Esophagus (tissue), 2 donors: ENCODE measurements at regions not wholly inside any gene's neighbourhood (a gene's known extent, or its start where the extent isn't known, plus 50 kb on each side); places are given as distances from the start of the nearest gene placed in this dataset.
"Not testable (repeated sequence)": the region's sequence is repeated elsewhere in the genome, so short reads cannot be mapped to it uniquely, and the experiment has no call there.

Experiments used
- H3K27ac ChIP-seq, 2 donors: one replicate each; pipeline ENCODE4 v1.5.1; 2013; ENCODE audit warnings: low read depth in 2 of 2, mild to moderate bottlenecking in 2 of 2, inconsistent platforms in 1 of 2, low read length in 1 of 2, moderate library complexity in 1 of 2
- H3K27me3 ChIP-seq, 2 donors: one replicate each; pipeline ENCODE4 v1.6.1; 2013; ENCODE audit warnings: low read length in 2 of 2, control low read depth in 1 of 2, mild to moderate bottlenecking in 1 of 2; ENCODE audit not compliant: insufficient read depth in 2 of 2, control insufficient read depth in 1 of 2
- H3K36me3 ChIP-seq, 2 donors: one replicate each; pipeline ENCODE4 v1.6.1; 2013; ENCODE audit warnings: low read length in 1 of 2; ENCODE audit not compliant: control insufficient read depth in 2 of 2, insufficient read depth in 2 of 2
- H3K4me1 ChIP-seq, 2 donors: one replicate each; pipeline ENCODE4 v1.6.1; 2013; ENCODE audit warnings: low read length in 1 of 2; ENCODE audit not compliant: control insufficient read depth in 2 of 2, insufficient read depth in 2 of 2
- H3K4me3 ChIP-seq, 2 donors: one replicate each; pipeline ENCODE4 v1.5.1; 2013; ENCODE audit warnings: low read length in 2 of 2, mild to moderate bottlenecking in 2 of 2, low read depth in 1 of 2, moderate library complexity in 1 of 2
- H3K9me3 ChIP-seq, 2 donors: one replicate each; pipeline ENCODE4 v1.6.1; 2013; ENCODE audit warnings: mild to moderate bottlenecking in 2 of 2, low read depth in 1 of 2, low read length in 1 of 2, moderate library complexity in 1 of 2; ENCODE audit not compliant: control insufficient read depth in 2 of 2, insufficient read depth in 1 of 2
- WGBS, 2 donors: extraction: QIAGEN DNeasy Blood & Tissue Kit; methylation state at CpG; one replicate each; pipeline ENCODE4 v1.1.7; 2013; 5-methylcytosine and 5-hydroxymethylcytosine counted together
- donor health status: healthy with polysubstance abuse.
- donor health status: Bipolar disorder and iron deficiency.

DNA sequence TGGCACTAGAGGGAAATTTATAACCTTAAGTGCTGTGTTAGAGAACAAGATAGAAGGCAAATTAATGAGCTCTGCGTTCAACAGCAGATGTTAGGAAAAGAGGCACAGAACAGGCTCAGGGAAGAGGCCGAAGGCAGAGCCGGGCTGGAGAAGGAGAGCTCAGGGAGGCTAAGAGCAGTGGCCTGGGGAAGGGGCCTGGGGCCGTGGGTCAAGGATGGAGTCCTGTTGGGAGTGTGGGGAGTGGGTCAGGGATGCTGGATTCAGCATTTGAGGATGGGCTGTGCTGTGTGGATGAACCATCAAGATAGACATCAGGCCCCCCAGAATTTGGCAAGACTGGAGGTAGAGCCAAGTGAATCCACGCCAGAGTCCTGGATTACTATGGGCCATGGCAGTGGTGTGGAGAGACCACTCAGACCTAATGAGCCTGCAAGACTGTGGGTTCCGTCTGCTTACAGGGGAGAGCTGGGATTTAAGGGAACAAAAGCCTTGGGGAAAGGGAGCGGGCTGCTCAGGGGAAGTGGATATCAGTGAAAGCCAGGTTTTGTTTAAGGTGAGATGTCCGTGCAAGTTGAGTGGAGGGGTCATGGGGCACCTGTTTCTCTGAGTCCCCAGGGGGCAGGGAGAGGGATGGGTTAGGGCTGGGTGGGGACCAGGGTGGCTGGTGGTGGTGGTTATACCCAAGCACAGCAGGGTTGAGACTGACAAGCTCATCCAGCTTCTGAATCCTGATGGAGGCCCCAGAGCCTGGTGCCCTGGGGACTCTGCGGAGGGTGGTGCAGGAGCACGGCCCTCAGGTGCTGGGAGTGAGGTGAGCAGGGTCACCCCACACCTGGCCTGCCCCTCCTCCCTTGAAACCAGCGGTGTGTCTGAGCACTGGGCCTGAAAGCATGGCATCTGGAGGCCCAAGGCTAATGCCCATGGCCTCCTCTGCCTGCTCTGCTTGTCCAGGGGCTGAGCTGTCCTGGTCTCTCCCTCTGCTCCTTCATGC, 101.7 kb downstream of the BMS1 start:
- H3K27ac ChIP-seq = no peak overlapping the region
- no peaks in the 10 kb centered on the region for H3K36me3 ChIP-seq
- peaks cover 3 to 4% of the 10 kb centered on the region in 2 donors for H3K9me3 ChIP-seq
- no peaks in the 10 kb centered on the region for H3K4me1 ChIP-seq
- no peaks in the 10 kb centered on the region for H3K27me3 ChIP-seq
- no peak overlapping the region for H3K4me3 ChIP-seq
- WGBS, 2 donors = 81 to 82% methylated on average over 10 to 11 of the region's 11 CpGs

DNA sequence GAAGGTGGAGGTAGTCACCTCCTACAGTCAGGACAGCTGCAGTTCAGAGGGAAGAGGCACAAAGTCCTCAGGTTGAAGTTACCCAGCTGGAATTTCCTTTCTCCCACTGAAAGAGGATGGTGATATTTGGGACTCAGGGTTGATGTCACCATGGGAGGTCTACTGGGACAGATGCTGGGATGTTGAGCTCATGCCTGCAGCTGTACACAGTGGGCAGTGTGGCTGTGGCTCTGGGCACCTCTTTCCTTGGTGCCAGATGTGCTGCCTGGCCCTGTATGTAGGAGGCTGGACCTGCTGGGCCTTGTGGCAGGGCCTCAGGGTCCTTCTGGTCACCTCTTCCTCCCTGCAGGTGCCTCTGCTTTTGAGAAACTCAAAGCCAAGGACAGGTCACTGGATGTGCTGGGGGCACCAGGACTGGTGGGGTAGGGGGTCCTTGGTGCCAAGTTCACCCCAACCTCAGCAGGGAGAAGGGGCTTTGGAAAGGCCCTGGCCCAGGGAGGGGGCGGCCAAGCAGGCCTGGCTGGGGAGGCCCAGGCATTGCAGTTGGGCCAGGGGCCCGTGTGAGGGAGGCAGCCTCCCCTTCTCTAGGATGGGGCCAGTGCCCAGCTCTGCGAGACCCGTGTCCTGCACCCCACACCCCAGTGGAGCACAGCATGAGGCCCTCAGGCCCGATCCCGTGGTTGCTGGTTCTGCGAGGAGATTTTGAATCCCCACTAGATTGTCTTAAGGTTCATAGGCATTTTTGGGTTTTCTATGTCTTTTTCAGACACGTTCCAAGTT, 103.1 kb downstream of the BMS1 start:
- Histone ChIP-seq H3K4me3 (no peak overlapping the region), H3K36me3 (no peaks in the 10 kb centered on the region), H3K27me3 (no peaks in the 10 kb centered on the region), H3K27ac (no peak overlapping the region), H3K9me3 (peaks cover 0 to 4% of the 10 kb centered on the region in 2 donors), H3K4me1 (no peaks in the 10 kb centered on the region)
- 79 to 85% methylated on average over 8 of the region's 8 CpGs for WGBS, 2 donors

DNA sequence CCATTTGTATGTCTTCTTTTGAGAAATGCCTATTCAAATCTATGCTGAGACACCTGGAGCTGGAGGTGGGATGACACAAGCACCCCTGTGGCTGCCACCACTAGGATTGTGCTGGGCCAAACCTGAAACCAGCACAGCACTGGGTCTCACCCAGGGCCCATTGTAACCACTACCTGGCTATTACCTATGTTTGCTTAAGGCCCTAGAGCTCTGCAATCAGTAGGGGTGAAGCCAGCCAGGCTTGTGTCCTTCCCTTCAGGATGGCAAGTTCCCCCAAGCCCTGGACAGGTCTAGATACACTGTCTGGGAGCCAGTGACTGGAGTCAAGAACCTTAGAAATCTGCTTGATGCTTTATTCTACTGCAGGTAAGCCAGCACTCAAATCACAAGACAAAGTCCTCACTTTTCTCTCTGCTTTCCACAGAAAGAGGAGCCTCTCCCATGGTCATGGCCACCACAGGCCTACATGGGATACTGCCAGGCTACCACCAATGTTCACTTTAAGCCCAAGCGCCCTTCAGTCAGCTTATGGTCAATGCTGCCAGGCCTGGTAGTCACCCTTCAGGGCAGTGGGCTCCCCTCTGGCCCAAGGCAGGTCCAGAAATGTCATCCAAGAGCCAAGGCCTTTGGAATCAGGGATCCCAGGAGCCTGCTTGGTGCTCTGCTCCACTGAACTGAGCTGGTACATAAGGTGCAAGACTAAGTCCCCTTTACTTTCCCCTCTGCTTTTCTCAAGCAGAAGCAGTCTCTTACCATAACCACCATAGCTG, 105.3 kb downstream of the BMS1 start:
- H3K36me3 ChIP-seq = no peaks in the 10 kb centered on the region
- no peaks in the 10 kb centered on the region for H3K9me3 ChIP-seq
- WGBS, 2 donors = 69 to 95% methylated on average over 1 of the region's 1 CpG
- no peak overlapping the region for H3K4me3 ChIP-seq
- H3K27me3 ChIP-seq = no peaks in the 10 kb centered on the region
- no peaks in the 10 kb centered on the region for H3K4me1 ChIP-seq
- H3K27ac ChIP-seq = no peak overlapping the region

DNA sequence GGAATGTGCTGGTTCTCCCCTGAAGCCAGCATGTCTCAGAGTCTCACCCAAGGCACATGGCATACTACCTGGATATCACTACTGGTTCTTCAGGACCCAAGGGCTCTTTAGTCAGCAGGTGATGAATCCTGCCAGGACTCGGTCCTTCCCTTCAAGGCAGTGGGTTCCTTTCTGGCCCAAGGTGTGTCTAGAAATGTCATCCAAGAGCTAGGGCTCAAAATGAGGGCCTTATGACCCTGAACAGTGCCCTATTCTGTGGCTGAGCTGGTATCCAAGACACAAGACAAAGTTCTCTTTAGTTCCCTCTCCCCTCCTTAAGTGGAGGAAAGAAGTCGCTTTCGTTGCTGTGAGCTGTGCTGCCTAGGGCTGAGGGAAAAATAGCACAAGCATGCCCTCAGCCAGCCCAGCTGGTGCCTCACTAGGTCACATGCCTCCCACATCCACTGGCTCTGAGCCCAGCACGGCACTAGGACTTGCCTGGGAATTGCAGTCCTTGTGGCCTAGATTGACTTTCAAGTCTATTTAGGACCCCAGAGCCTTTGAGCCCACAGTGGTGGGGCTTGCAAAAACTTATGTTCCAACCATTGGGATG, 106.0 kb downstream of the BMS1 start:
- no peaks in the 10 kb centered on the region for H3K27me3 ChIP-seq
- WGBS, 2 donors = 56 to 72% methylated on average over 4 of the region's 4 CpGs
- no peak overlapping the region for H3K4me3 ChIP-seq
- H3K36me3 ChIP-seq = no peaks in the 10 kb centered on the region
- H3K27ac ChIP-seq = no peak overlapping the region
- no peaks in the 10 kb centered on the region for H3K9me3 ChIP-seq
- no peaks in the 10 kb centered on the region for H3K4me1 ChIP-seq

GRCh38 chr10:42896735-42897134, 114.1 kb downstream of the BMS1 start:
- 51 to 59% methylated on average over 7 of the region's 7 CpGs for WGBS, 2 donors
- Histone ChIP-seq H3K4me1 (no peaks in the 10 kb centered on the region), H3K27me3 (peaks cover 0 to 21% of the 10 kb centered on the region in 2 donors), H3K27ac (no peak overlapping the region), H3K36me3 (no peaks in the 10 kb centered on the region), H3K9me3 (peaks cover 0 to 16% of the 10 kb centered on the region in 2 donors), H3K4me3 (no peak overlapping the region)

DNA sequence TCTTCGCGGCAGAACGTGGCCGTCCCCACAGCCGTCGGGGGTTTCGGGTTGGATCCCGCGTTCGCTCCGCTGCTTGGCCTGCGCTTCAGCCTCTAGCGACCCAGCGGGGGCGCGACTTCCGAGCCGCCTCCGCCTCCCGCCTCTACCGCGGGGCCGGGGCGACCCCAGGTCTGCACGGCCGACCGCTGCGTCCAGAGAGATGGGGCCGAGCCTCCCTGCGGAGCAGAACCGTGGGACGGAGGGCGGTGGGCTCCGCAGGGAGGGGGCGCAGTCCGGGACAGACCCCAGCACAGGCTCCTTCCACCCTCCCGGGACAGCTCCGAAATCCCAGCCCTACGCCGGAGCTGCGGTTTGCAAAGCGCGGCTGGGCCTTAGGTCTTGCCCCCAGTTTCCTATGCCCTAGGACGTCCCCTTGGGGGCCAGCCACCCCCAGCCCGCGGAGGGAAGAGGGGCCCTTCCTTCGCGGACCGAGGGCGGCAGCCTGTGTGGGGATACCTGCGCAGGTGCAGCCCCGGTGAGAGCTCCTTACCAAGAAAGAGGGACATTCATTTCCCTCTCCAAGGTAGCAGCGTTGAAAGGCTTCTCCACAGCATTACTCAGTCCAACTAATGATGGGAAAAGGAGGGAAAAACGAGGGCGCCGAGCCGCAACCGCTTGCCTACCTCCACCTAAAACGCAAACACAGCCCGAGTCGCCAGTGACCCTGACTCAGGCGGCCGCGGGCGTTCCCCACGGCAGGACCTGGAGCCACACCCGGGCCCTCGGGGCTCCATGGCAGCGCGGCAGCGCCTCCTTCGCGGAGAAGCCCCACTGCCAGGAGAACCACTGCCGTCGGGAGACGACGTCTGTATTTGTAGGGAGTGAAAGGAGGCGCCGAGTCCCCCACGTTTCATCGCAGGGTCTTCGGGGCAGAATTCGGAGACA, 115.7 kb downstream of the BMS1 start:
- Histone ChIP-seq H3K9me3 (peaks cover 4 to 22% of the 10 kb centered on the region in 2 donors), H3K4me1 (no peaks in the 10 kb centered on the region), H3K36me3 (no peaks in the 10 kb centered on the region), H3K4me3 (no peak overlapping the region), H3K27ac (no peak overlapping the region), H3K27me3 (peaks cover 0 to 21% of the 10 kb centered on the region in 2 donors)
- WGBS, 2 donors = 13 to 19% methylated on average over 81 to 83 of the region's 83 CpGs

DNA sequence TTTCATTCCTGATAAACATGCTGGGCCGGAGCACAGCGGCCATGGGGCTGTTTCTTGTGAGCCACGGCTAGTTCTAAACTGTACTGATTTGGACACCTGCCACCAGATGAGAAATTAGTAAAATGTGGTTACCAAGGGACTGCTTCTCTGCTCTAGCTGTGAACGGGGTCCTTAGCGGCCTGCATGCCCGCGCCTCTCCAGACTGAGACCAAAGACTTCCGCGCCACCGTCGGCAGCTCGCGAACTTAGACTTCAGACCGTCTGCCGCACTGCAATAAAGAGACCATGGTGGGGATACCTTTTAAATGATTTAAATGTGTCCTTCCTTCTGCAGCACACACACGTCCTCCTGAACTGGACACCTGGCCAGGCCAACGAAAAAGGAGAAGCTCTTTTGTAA, 116.4 kb downstream of the BMS1 start:
- WGBS, 2 donors = 90 to 92% methylated on average over 17 of the region's 17 CpGs
- no peaks in the 10 kb centered on the region for H3K36me3 ChIP-seq
- H3K27ac ChIP-seq = no peak overlapping the region
- peaks cover 0 to 21% of the 10 kb centered on the region in 2 donors for H3K27me3 ChIP-seq
- peaks cover 4 to 23% of the 10 kb centered on the region in 2 donors for H3K9me3 ChIP-seq
- no peak overlapping the region for H3K4me3 ChIP-seq
- no peaks in the 10 kb centered on the region for H3K4me1 ChIP-seq

GRCh38 chr10:42900346-42900745, 117.8 kb downstream of the BMS1 start:
- not testable (repeated sequence) for H3K4me1 ChIP-seq, H3K4me3 ChIP-seq, H3K27ac ChIP-seq, H3K36me3 ChIP-seq
- H3K27me3 ChIP-seq = peaks cover 0 to 21% of the 10 kb centered on the region in 2 donors
- WGBS, 2 donors = 88 to 91% methylated on average over 21 to 24 of the region's 24 CpGs
- H3K9me3 ChIP-seq = peaks cover 4 to 23% of the 10 kb centered on the region in 2 donors
